ENCODE measurements at regions not wholly inside any gene's neighbourhood (a gene's known extent, or its start where the extent isn't known, plus 50 kb on each side); places are given as distances from the start of the nearest gene placed in this dataset.

DNA sequence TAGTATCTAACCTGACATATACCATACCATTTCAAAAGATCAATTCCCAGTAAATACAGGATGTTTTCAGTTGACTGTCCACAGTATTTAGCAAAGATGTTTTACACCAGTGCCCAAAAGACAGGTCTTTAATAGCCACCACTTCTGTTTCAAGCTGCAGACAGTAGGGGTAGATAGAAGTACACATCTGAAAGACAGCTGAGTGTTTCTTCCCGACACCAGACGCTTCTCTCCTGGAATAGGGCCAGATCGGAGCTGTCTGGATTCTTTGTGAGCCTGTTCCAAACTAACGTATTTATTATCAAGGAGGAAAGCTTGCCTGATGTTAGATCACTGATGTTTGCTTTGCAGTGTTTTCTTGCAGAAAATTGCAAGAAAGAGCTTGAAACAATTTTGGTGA, 136.1 kb upstream of the RBMS3 start:
- no peak overlapping the region for H3K4me3 ChIP-seq
- H3F3A ChIP-seq (ENCODE audit: low read depth): no peaks in the 10 kb centered on the region
- H4K20me1 ChIP-seq (ENCODE audit: low read depth): no peaks in the 10 kb centered on the region
- H3K9ac ChIP-seq: no peak overlapping the region
- Mint-ChIP-seq H3K36me3 (no peaks in the 10 kb centered on the region), H3K9me3 (no peaks in the 10 kb centered on the region), H3K4me3 (no peak overlapping the region), H3K27ac (no peak overlapping the region), H3K4me1 (peaks cover 5% of the 10 kb centered on the region), H3K27me3 (ENCODE audit: insufficient read depth, low read depth) (no peaks in the 10 kb centered on the region)
- H3K27me3 ChIP-seq: no peaks in the 10 kb centered on the region
- H2AFZ ChIP-seq (replicated peaks): peak overlapping the region; percentile 69
- no peaks in the 10 kb centered on the region for H3K79me2 ChIP-seq (ENCODE audit: low read depth)
- peak; percentile 14 for DNase-seq (ENCODE audit: low spot score)
- H3K4me2 ChIP-seq: no peak overlapping the region
- H3K9me3 ChIP-seq (ENCODE audit: low read depth): no peaks in the 10 kb centered on the region
- H3K27ac ChIP-seq: no peak overlapping the region
- peaks cover 14% of the 10 kb centered on the region for H3K4me1 ChIP-seq
- H3K36me3 ChIP-seq: no peaks in the 10 kb centered on the region
- TF ChIP-seq, protein P1, sequence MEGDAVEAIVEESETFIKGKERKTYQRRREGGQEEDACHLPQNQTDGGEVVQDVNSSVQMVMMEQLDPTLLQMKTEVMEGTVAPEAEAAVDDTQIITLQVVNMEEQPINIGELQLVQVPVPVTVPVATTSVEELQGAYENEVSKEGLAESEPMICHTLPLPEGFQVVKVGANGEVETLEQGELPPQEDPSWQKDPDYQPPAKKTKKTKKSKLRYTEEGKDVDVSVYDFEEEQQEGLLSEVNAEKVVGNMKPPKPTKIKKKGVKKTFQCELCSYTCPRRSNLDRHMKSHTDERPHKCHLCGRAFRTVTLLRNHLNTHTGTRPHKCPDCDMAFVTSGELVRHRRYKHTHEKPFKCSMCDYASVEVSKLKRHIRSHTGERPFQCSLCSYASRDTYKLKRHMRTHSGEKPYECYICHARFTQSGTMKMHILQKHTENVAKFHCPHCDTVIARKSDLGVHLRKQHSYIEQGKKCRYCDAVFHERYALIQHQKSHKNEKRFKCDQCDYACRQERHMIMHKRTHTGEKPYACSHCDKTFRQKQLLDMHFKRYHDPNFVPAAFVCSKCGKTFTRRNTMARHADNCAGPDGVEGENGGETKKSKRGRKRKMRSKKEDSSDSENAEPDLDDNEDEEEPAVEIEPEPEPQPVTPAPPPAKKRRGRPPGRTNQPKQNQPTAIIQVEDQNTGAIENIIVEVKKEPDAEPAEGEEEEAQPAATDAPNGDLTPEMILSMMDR (IDR thresholded peaks at IDR 0.05): peak; percentile 27
- TF ChIP-seq EZH2phosphoT487 (IDR thresholded peaks at IDR 0.05) (no peak), EZH2 (IDR thresholded peaks at IDR 0.05) (no peak)

DNA sequence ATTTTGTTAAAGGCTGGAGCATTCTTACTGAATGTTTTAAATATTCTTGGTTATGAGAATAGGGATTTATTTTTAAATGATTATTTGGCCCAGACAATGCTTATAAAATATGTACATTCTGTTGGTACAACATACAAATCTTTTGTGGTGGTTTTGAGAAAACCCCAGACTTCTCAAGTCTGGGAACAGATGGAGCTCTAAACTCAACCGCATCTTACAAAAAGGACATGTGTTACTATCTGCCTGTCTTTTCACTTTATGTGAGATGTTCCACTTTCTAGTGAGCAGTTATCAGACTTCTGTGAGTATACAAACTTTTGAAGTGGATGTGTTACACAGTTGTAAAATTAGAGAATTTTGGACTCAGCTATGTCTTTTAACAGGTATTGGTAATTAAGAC, 135.5 kb upstream of the RBMS3 start:
- TF ChIP-seq EZH2phosphoT487 (IDR thresholded peaks at IDR 0.05) (no peak), EZH2 (IDR thresholded peaks at IDR 0.05) (no peak)
- TF ChIP-seq, protein P1 (IDR thresholded peaks at IDR 0.05): no peak
- Histone ChIP-seq H3F3A (ENCODE audit: low read depth) (no peaks in the 10 kb centered on the region), H2AFZ (replicated peaks) (peak overlapping the region; percentile 69), H3K4me2 (no peak overlapping the region), H3K79me2 (ENCODE audit: low read depth) (no peaks in the 10 kb centered on the region), H3K27ac (no peak overlapping the region), H3K27me3 (no peaks in the 10 kb centered on the region), H4K20me1 (ENCODE audit: low read depth) (no peaks in the 10 kb centered on the region), H3K4me1 (peaks cover 14% of the 10 kb centered on the region), H3K4me3 (no peak overlapping the region), H3K9me3 (ENCODE audit: low read depth) (no peaks in the 10 kb centered on the region), H3K36me3 (no peaks in the 10 kb centered on the region), H3K9ac (no peak overlapping the region)
- DNase-seq (ENCODE audit: low spot score): no peak
- H3K4me3 Mint-ChIP-seq: no peak overlapping the region
- H3K36me3 Mint-ChIP-seq: no peaks in the 10 kb centered on the region
- no peak overlapping the region for H3K27ac Mint-ChIP-seq
- no peaks in the 10 kb centered on the region for H3K27me3 Mint-ChIP-seq (ENCODE audit: insufficient read depth, low read depth)
- no peaks in the 10 kb centered on the region for H3K9me3 Mint-ChIP-seq
- H3K4me1 Mint-ChIP-seq: peaks cover 5% of the 10 kb centered on the region

GRCh38 chr3:29152379-29152778, 128.5 kb upstream of the RBMS3 start:
- H2AFZ ChIP-seq (replicated peaks): no peak overlapping the region
- H3K4me3 ChIP-seq: no peak overlapping the region
- no peak overlapping the region for H3K4me3 Mint-ChIP-seq
- H3K36me3 ChIP-seq: no peaks in the 10 kb centered on the region
- no peaks in the 10 kb centered on the region for H3K27me3 ChIP-seq
- peaks cover 3% of the 10 kb centered on the region for H3F3A ChIP-seq (ENCODE audit: low read depth)
- peaks cover 6% of the 10 kb centered on the region for H3K4me1 Mint-ChIP-seq
- H3K9ac ChIP-seq: no peak overlapping the region
- no peaks in the 10 kb centered on the region for H3K9me3 Mint-ChIP-seq
- no peak overlapping the region for H3K4me2 ChIP-seq
- H3K79me2 ChIP-seq (ENCODE audit: low read depth): no peaks in the 10 kb centered on the region
- peaks cover 2% of the 10 kb centered on the region for H3K27me3 Mint-ChIP-seq (ENCODE audit: insufficient read depth, low read depth)
- H3K4me1 ChIP-seq: peaks cover 16% of the 10 kb centered on the region
- H3K36me3 Mint-ChIP-seq: no peaks in the 10 kb centered on the region
- peak; percentile 28 for DNase-seq (ENCODE audit: low spot score)
- no peaks in the 10 kb centered on the region for H4K20me1 ChIP-seq (ENCODE audit: low read depth)
- H3K27ac Mint-ChIP-seq: no peak overlapping the region
- TF ChIP-seq, protein P1 (IDR thresholded peaks at IDR 0.05): peak; percentile 38
- TF ChIP-seq EZH2 (IDR thresholded peaks at IDR 0.05): no peak
- H3K9me3 ChIP-seq (ENCODE audit: low read depth): no peaks in the 10 kb centered on the region
- no peak overlapping the region for H3K27ac ChIP-seq
